PFSK-1 (cell line): ENCODE measurements at regions not wholly inside any gene's neighbourhood (a gene's known extent, or its start where the extent isn't known, plus 50 kb on each side); places are given as distances from the start of the nearest gene placed in this dataset.

Experiments
- FOXP2 ChIP-seq: optimal IDR thresholded peaks from 2 replicates; pipeline ENCODE3; 2011; ENCODE audit warnings: borderline replicate concordance, control low read depth, inconsistent platforms; ENCODE audit not compliant: insufficient read depth; ENCODE audit errors: extremely low read length, extremely low read depth
- POLR2AphosphoS5 ChIP-seq: IDR thresholded peaks from 2 replicates; pipeline ENCODE4 v1.6.1; 2012; ENCODE audit warnings: low read depth, mild to moderate bottlenecking, control low read depth, low read length, moderate library complexity
- REST ChIP-seq, 2 experiments: IDR thresholded peaks; 2 replicates each; pipeline versions ENCODE4 v1.6.1 to v1.8.0; 2011 to 2012; ENCODE audit warnings: low read depth in 2 of 2, low read length in 2 of 2, control low read depth in 1 of 2, inconsistent platforms in 1 of 2, mild to moderate bottlenecking in 1 of 2, moderate library complexity in 1 of 2; ENCODE audit not compliant: insufficient read depth in 1 of 2
- SIN3A ChIP-seq: IDR thresholded peaks from 2 replicates; pipeline ENCODE4 v1.6.1; 2012; ENCODE audit warnings: mild to moderate bottlenecking, low read length, moderate library complexity, borderline replicate concordance; ENCODE audit not compliant: insufficient read depth
- TAF1 ChIP-seq: IDR thresholded peaks from 2 replicates; pipeline ENCODE4 v1.6.1; 2012; ENCODE audit warnings: low read length, control low read depth, borderline replicate concordance; ENCODE audit not compliant: insufficient read depth

- TF ChIP-seq TAF1 (no peak), POLR2AphosphoS5 (no peak), REST (IDR thresholded peaks at IDR 0.05; ENCODE audit: insufficient read depth in 1 of 2, low read depth in 2 of 2, low read length in 2 of 2) (no peak)
Measured at GRCh38 chr13:50419896-50420295, 404.7 kb downstream of the KCNRG start.

GRCh38 chr13:50420718-50421472, 405.7 kb downstream of the KCNRG start:
- TF ChIP-seq FOXP2 (no peak), REST (IDR thresholded peaks at IDR 0.05; ENCODE audit: insufficient read depth in 1 of 2, low read depth in 2 of 2, low read length in 2 of 2) (no peak), TAF1 (no peak), POLR2AphosphoS5 (no peak), SIN3A (no peak)

- TF ChIP-seq FOXP2 = no peak
- no peak for TF ChIP-seq SIN3A
- no peak for TF ChIP-seq TAF1
- no peak for TF ChIP-seq REST (IDR thresholded peaks at IDR 0.05; ENCODE audit: insufficient read depth in 1 of 2, low read depth in 2 of 2, low read length in 2 of 2)
- no peak for TF ChIP-seq POLR2AphosphoS5
Measured at GRCh38 chr13:50421473-50422130, 406.4 kb downstream of the KCNRG start.

- TF ChIP-seq TAF1 = no peak
- no peak for TF ChIP-seq SIN3A
- TF ChIP-seq REST (IDR thresholded peaks at IDR 0.05; ENCODE audit: insufficient read depth in 1 of 2, low read depth in 2 of 2, low read length in 2 of 2) = no peak
- TF ChIP-seq POLR2AphosphoS5 = no peak
- TF ChIP-seq FOXP2 = no peak
Measured at GRCh38 chr13:50422181-50423148, 407.2 kb downstream of the KCNRG start.
